PC-9 (cell line): ENCODE measurements at regions not wholly inside any gene's neighbourhood (a gene's known extent, or its start where the extent isn't known, plus 50 kb on each side); places are given as distances from the start of the nearest gene placed in this dataset.

ENCODE experiments used
- BruUV-seq: library from RNA; stranded (reverse); fragments of 400-500 nt; replicated peaks from 2 replicates; lab custom pipeline; 2021; lab: Mats Ljungman, UMichigan
- CTCF ChIA-PET: fragments of 300-600 bp; sonication (Branson Sonifier 250); formaldehyde crosslinking; loops from one replicate; lab custom pipeline; 2022; ENCODE audit warnings: antibody characterized with exemption; lab: Charles Lee
- POLR2A ChIA-PET: fragments of 300-600 bp; sonication (Branson Sonifier 250); formaldehyde crosslinking; loops from one replicate; lab custom pipeline; 2022; ENCODE audit warnings: antibody characterized with exemption; ENCODE audit not compliant: unreplicated experiment; lab: Charles Lee
- DNase-seq, 2 experiments: peaks; one replicate each; pipeline versions ENCODE4 v3.0.0 to v3.0.0-alpha.2; 2015 to 2022; ENCODE audit warnings: mixed read lengths in 1 of 2
- H2AFZ ChIP-seq: fragments of 200-600 bp; sonication (generic); 2 replicates; pipeline ENCODE4 v1.8.1; 2017; ENCODE audit warnings: antibody characterized with exemption
- H3F3A ChIP-seq: fragments of 200-600 bp; sonication (generic); 2 replicates; pipeline ENCODE4 v1.8.1; 2017; ENCODE audit warnings: antibody characterized with exemption, mild to moderate bottlenecking, low read depth; ENCODE audit not compliant: insufficient read depth
- H3K27ac ChIP-seq: fragments of 200-600 bp; sonication (generic); 2 replicates; pipeline ENCODE4 v1.6.1; 2016; ENCODE audit warnings: mixed run types
- H3K27me3 ChIP-seq: fragments of 200-600 bp; sonication (generic); 2 replicates; pipeline ENCODE4 v1.6.1; 2016; ENCODE audit warnings: low read depth, mixed run types; ENCODE audit not compliant: insufficient read depth
- H3K36me3 ChIP-seq: fragments of 200-600 bp; sonication (generic); 2 replicates; pipeline ENCODE4 v1.6.1; 2016; ENCODE audit warnings: low read depth, mixed run types
- H3K4me1 ChIP-seq: fragments of 200-600 bp; sonication (generic); replicated peaks from 2 replicates; pipeline ENCODE4 v1.6.1; 2016; ENCODE audit warnings: mixed run types; ENCODE audit not compliant: insufficient read depth
- H3K4me2 ChIP-seq: fragments of 200-600 bp; sonication (generic); 2 replicates; pipeline ENCODE4 v1.6.1; 2017; ENCODE audit warnings: mixed run types
- H3K4me3 ChIP-seq: fragments of 200-600 bp; sonication (generic); 2 replicates; pipeline ENCODE4 v1.6.1; 2016; ENCODE audit warnings: mixed run types
- H3K79me2 ChIP-seq: fragments of 200-600 bp; sonication (generic); 2 replicates; pipeline ENCODE4 v1.6.1; 2017; ENCODE audit warnings: low read depth, mixed run types
- H3K9me2 ChIP-seq: fragments of 200-600 bp; sonication (generic); 2 replicates; pipeline ENCODE4 v1.8.1; 2017; ENCODE audit warnings: mild to moderate bottlenecking; ENCODE audit not compliant: insufficient read depth
- H3K9me3 ChIP-seq: fragments of 200-600 bp; sonication (generic); 2 replicates; pipeline ENCODE4 v1.8.1; 2016; ENCODE audit warnings: low read depth; ENCODE audit not compliant: insufficient read depth
- H4K20me1 ChIP-seq: fragments of 200-600 bp; sonication (generic); 2 replicates; pipeline ENCODE4 v1.8.1; 2017; ENCODE audit not compliant: insufficient read depth
- CTCF ChIP-seq: fragments of 200-600 bp; sonication (generic); conservative IDR thresholded peaks from 2 replicates; pipeline ENCODE4 v1.6.1; 2017; ENCODE audit warnings: mixed run types, antibody characterized with exemption, mild to moderate bottlenecking, moderate library complexity
- EZH2 ChIP-seq: fragments of 200-600 bp; sonication (generic); IDR thresholded peaks from 2 replicates; pipeline ENCODE4 v1.8.0; 2017; ENCODE audit warnings: antibody characterized with exemption, low read depth
- intact Hi-C: fragments of 100-400 bp; cut with micrococcal nuclease; formaldehyde crosslinking; loops from one replicate; pipeline ENCODE4 v1.10.0; 2022; ENCODE audit not compliant: unreplicated experiment

GRCh38 chr15:60134609-60135008, 130.5 kb downstream of the FOXB1 start:
- Histone ChIP-seq H3K4me3 (no peak overlapping the region), H3F3A (peaks cover 7% of the 10 kb centered on the region; the same call in 1 of the 2 replicates), H3K4me1 (peaks cover 18% of the 10 kb centered on the region), H3K9me2 (no peaks in the 10 kb centered on the region), H3K9me3 (no peaks in the 10 kb centered on the region), H3K79me2 (no peaks in the 10 kb centered on the region), H3K36me3 (no peaks in the 10 kb centered on the region), H3K27me3 (no peaks in the 10 kb centered on the region), H4K20me1 (no peaks in the 10 kb centered on the region), H2AFZ (no peak overlapping the region), H3K4me2 (no peak overlapping the region), H3K27ac (no peak overlapping the region)
- ChIA-PET POLR2A (no interaction called here), CTCF (interaction anchor here (0.5 to 0.7 kb wide), 2 partner anchors 44 to 45 kb away, joined by 4 to 8 read pairs; no protein-coding TSS in a partner anchor)
- no peak for DNase-seq
- no peak for TF ChIP-seq EZH2
- peak; percentile 38; the same call in 1 of the 2 replicates for TF ChIP-seq CTCF
- intact Hi-C loops, result no loop called here
- BruUV-seq, result no TSS peak

GRCh38 chr15:60135961-60136360, 131.8 kb downstream of the FOXB1 start:
- no peak for TF ChIP-seq EZH2
- TF ChIP-seq CTCF, result no peak
- H3F3A ChIP-seq, result peaks cover 7% of the 10 kb centered on the region; the same call in 1 of the 2 replicates
- no peak overlapping the region for H3K4me3 ChIP-seq
- H3K9me2 ChIP-seq, result no peaks in the 10 kb centered on the region
- no peak for DNase-seq
- peaks cover 18% of the 10 kb centered on the region for H3K4me1 ChIP-seq
- H3K4me2 ChIP-seq, result no peak overlapping the region
- H4K20me1 ChIP-seq, result no peaks in the 10 kb centered on the region
- BruUV-seq, result no TSS peak
- ChIA-PET POLR2A (no interaction called here), CTCF (interaction anchor here (0.6 to 0.8 kb wide), 2 partner anchors 138 to 218 kb away, joined by 4 to 16 read pairs; no protein-coding TSS in a partner anchor)
- intact Hi-C loops, result no loop called here
- H3K36me3 ChIP-seq, result no peaks in the 10 kb centered on the region
- H3K27me3 ChIP-seq, result no peaks in the 10 kb centered on the region
- no peak overlapping the region for H2AFZ ChIP-seq
- no peaks in the 10 kb centered on the region for H3K79me2 ChIP-seq
- H3K9me3 ChIP-seq, result no peaks in the 10 kb centered on the region
- no peak overlapping the region for H3K27ac ChIP-seq

- no peaks in the 10 kb centered on the region for H4K20me1 ChIP-seq
- H3K9me2 ChIP-seq, result no peaks in the 10 kb centered on the region
- H3K27ac ChIP-seq, result peak overlapping the region; percentile 53
- no TSS peak for BruUV-seq
- no peaks in the 10 kb centered on the region for H3K79me2 ChIP-seq
- intact Hi-C loops, result no loop called here
- no peaks in the 10 kb centered on the region for H3K36me3 ChIP-seq
- POLR2A ChIA-PET, result interaction anchor here (1.1 kb wide), 1 partner anchor 310 kb away, joined by 5 read pairs; no protein-coding TSS in a partner anchor
- peaks cover 7% of the 10 kb centered on the region; the same call in 1 of the 2 replicates for H3F3A ChIP-seq
- peak overlapping the region; percentile 46 for H3K4me2 ChIP-seq
- H2AFZ ChIP-seq, result peak overlapping the region; percentile 60; the same call in 1 of the 2 replicates
- H3K4me1 ChIP-seq, result peaks cover 18% of the 10 kb centered on the region
- H3K4me3 ChIP-seq, result no peak overlapping the region
- no peaks in the 10 kb centered on the region for H3K27me3 ChIP-seq
- TF ChIP-seq EZH2, result no peak
- no peak for TF ChIP-seq CTCF
- peak; percentile 43 to 78 for DNase-seq
- CTCF ChIA-PET, result no interaction called here
- H3K9me3 ChIP-seq, result no peaks in the 10 kb centered on the region
These were observed 133.7 kb downstream of the FOXB1 start for GRCh38 chr15:60137711-60138396.
